LoVo (cell line): ENCODE measurements at regions not wholly inside any gene's neighbourhood (a gene's known extent, or its start where the extent isn't known, plus 50 kb on each side); places are given as distances from the start of the nearest gene placed in this dataset.

Experiments
- DNase-seq: peaks from one replicate; pipeline ENCODE4 v3.0.0-alpha.2; 2016; ENCODE audit warnings: low spot score

- DNase-seq = peak; percentile 41
These were observed 142.4 kb downstream of the TLR5 start for GRCh38 chr1:223000632-223001031.

GRCh38 chr1:223001653-223002634, 141.1 kb downstream of the TLR5 start:
- DNase-seq = peak; percentile 21

- no peak for DNase-seq
These were observed 139.5 kb downstream of the TLR5 start for GRCh38 chr1:223003549-223003948.

- no peak for DNase-seq
These were observed 136.7 kb downstream of the TLR5 start for GRCh38 chr1:223006371-223006770.

GRCh38 chr1:223006917-223007648, 136.0 kb downstream of the TLR5 start:
- no peak for DNase-seq

GRCh38 chr1:223007935-223008334, 135.1 kb downstream of the TLR5 start:
- DNase-seq = no peak

GRCh38 chr1:223008808-223009207, 134.2 kb downstream of the TLR5 start:
- no peak for DNase-seq

GRCh38 chr1:223009406-223009805, 133.6 kb downstream of the TLR5 start:
- DNase-seq = no peak

GRCh38 chr1:223010582-223011504, 132.2 kb downstream of the TLR5 start:
- no peak for DNase-seq

- DNase-seq = no peak
These were observed 131.6 kb downstream of the TLR5 start for GRCh38 chr1:223011505-223011856.

- DNase-seq = no peak
These were observed 130.8 kb downstream of the TLR5 start for GRCh38 chr1:223012176-223012788.

GRCh38 chr1:223012938-223013337, 130.1 kb downstream of the TLR5 start:
- DNase-seq = no peak

- DNase-seq = no peak
These were observed 128.7 kb downstream of the TLR5 start for GRCh38 chr1:223014142-223014873.

- no peak for DNase-seq
These were observed 126.7 kb downstream of the TLR5 start for GRCh38 chr1:223016381-223016780.

- DNase-seq = no peak
These were observed 126.2 kb downstream of the TLR5 start for GRCh38 chr1:223016890-223017289.

GRCh38 chr1:223017291-223017690, 125.8 kb downstream of the TLR5 start:
- DNase-seq = no peak

- DNase-seq = no peak
These were observed 124.5 kb downstream of the TLR5 start for GRCh38 chr1:223018534-223018933.

- DNase-seq = no peak
These were observed 123.8 kb downstream of the TLR5 start for GRCh38 chr1:223019256-223019655.

- no peak for DNase-seq
These were observed 122.3 kb downstream of the TLR5 start for GRCh38 chr1:223020770-223021169.

- no peak for DNase-seq
These were observed 120.2 kb downstream of the TLR5 start for GRCh38 chr1:223022641-223023473.
